ENCODE measurements at regions not wholly inside any gene's neighbourhood (a gene's known extent, or its start where the extent isn't known, plus 50 kb on each side); places are given as distances from the start of the nearest gene placed in this dataset.

- TF ChIP-seq CTCF (IDR thresholded peaks at IDR 0.05; ENCODE audit: unreplicated experiment), result no peak
- no peak overlapping the region for H3K27ac Mint-ChIP-seq (ENCODE audit: low read depth, unreplicated experiment)
- DNase-seq (ENCODE audit: unreplicated experiment), result peak; percentile 53
- peaks cover 11% of the 10 kb centered on the region for H3K4me1 Mint-ChIP-seq (ENCODE audit: insufficient read depth, unreplicated experiment)
- H3K4me3 Mint-ChIP-seq (ENCODE audit: unreplicated experiment), result no peak overlapping the region
- H3K36me3 Mint-ChIP-seq (ENCODE audit: insufficient read depth, unreplicated experiment), result no peaks in the 10 kb centered on the region
- ChIA-PET CTCF (interaction anchor here (0.5 kb wide), 1 partner anchor 774 kb away, joined by 3 read pairs; no protein-coding TSS in a partner anchor), POLR2A (interaction anchor here (1.4 kb wide), 1 partner anchor 123 kb away, joined by 3 read pairs; the partner anchor contains the start of gene SOX9)
- no peaks in the 10 kb centered on the region for H3K9me3 Mint-ChIP-seq (ENCODE audit: unreplicated experiment)
- BruUV-seq (replicated peaks), result no TSS peak
- no peaks in the 10 kb centered on the region for H3K27me3 Mint-ChIP-seq (ENCODE audit: insufficient read depth, unreplicated experiment)
- intact Hi-C loops (cut with micrococcal nuclease), result no loop called here
Measured at GRCh38 chr17:72244494-72244893, 123.7 kb downstream of the SOX9 start.

GRCh38 chr17:72244956-72245355 is 124.1 kb downstream of the SOX9 start:
- H3K36me3 Mint-ChIP-seq (ENCODE audit: insufficient read depth, unreplicated experiment), result no peaks in the 10 kb centered on the region
- H3K4me3 Mint-ChIP-seq (ENCODE audit: unreplicated experiment), result no peak overlapping the region
- no peak for TF ChIP-seq CTCF (IDR thresholded peaks at IDR 0.05; ENCODE audit: unreplicated experiment)
- peaks cover 11% of the 10 kb centered on the region for H3K4me1 Mint-ChIP-seq (ENCODE audit: insufficient read depth, unreplicated experiment)
- BruUV-seq (replicated peaks), result no TSS peak
- no peaks in the 10 kb centered on the region for H3K27me3 Mint-ChIP-seq (ENCODE audit: insufficient read depth, unreplicated experiment)
- DNase-seq (ENCODE audit: unreplicated experiment), result peak; percentile 16
- ChIA-PET CTCF (no interaction called here), POLR2A (no interaction called here)
- H3K9me3 Mint-ChIP-seq (ENCODE audit: unreplicated experiment), result no peaks in the 10 kb centered on the region
- no peak overlapping the region for H3K27ac Mint-ChIP-seq (ENCODE audit: low read depth, unreplicated experiment)
- intact Hi-C loops (cut with micrococcal nuclease), result no loop called here

GRCh38 chr17:72249441-72249840 is 128.6 kb downstream of the SOX9 start:
- H3K4me3 Mint-ChIP-seq (ENCODE audit: unreplicated experiment), result no peak overlapping the region

GRCh38 chr17:72250206-72250605 is 129.4 kb downstream of the SOX9 start:
- H3K27ac Mint-ChIP-seq (ENCODE audit: low read depth, unreplicated experiment), result no peak overlapping the region
- POLR2A ChIA-PET, result no interaction called here
- no peak overlapping the region for H3K4me3 Mint-ChIP-seq (ENCODE audit: unreplicated experiment)
- H3K36me3 Mint-ChIP-seq (ENCODE audit: insufficient read depth, unreplicated experiment), result no peaks in the 10 kb centered on the region
- TF ChIP-seq CTCF (IDR thresholded peaks at IDR 0.05; ENCODE audit: unreplicated experiment), result no peak
- no peaks in the 10 kb centered on the region for H3K9me3 Mint-ChIP-seq (ENCODE audit: unreplicated experiment)
- H3K4me1 Mint-ChIP-seq (ENCODE audit: insufficient read depth, unreplicated experiment), result peaks cover 7% of the 10 kb centered on the region
- DNase-seq (ENCODE audit: unreplicated experiment), result no peak
- H3K27me3 Mint-ChIP-seq (ENCODE audit: insufficient read depth, unreplicated experiment), result no peaks in the 10 kb centered on the region
- CTCF ChIA-PET, result no interaction called here
- BruUV-seq (replicated peaks), result no TSS peak
- intact Hi-C loops (cut with micrococcal nuclease), result no loop called here

More at GRCh38 chr17:72249441-72249840, 128.6 kb downstream of the SOX9 start:
- H3K27ac Mint-ChIP-seq (ENCODE audit: low read depth, unreplicated experiment), result no peak overlapping the region
- DNase-seq (ENCODE audit: unreplicated experiment), result peak; percentile 13
- ChIA-PET CTCF (interaction anchor here (0.6 kb wide), 1 partner anchor 290 kb away, joined by 3 read pairs; no protein-coding TSS in a partner anchor), POLR2A (interaction anchor here (0.7 kb wide), 1 partner anchor 998 kb away, joined by 3 read pairs; no protein-coding TSS in a partner anchor)
- no peaks in the 10 kb centered on the region for H3K9me3 Mint-ChIP-seq (ENCODE audit: unreplicated experiment)
- intact Hi-C loops (cut with micrococcal nuclease), result no loop called here
- no peak for TF ChIP-seq CTCF (IDR thresholded peaks at IDR 0.05; ENCODE audit: unreplicated experiment)
- no peaks in the 10 kb centered on the region for H3K27me3 Mint-ChIP-seq (ENCODE audit: insufficient read depth, unreplicated experiment)
- H3K4me1 Mint-ChIP-seq (ENCODE audit: insufficient read depth, unreplicated experiment), result peaks cover 8% of the 10 kb centered on the region
- no TSS peak for BruUV-seq (replicated peaks)
- no peaks in the 10 kb centered on the region for H3K36me3 Mint-ChIP-seq (ENCODE audit: insufficient read depth, unreplicated experiment)
